ENCODE measurements at regions not wholly inside any gene's neighbourhood (a gene's known extent, or its start where the extent isn't known, plus 50 kb on each side); places are given as distances from the start of the nearest gene placed in this dataset.

DNA sequence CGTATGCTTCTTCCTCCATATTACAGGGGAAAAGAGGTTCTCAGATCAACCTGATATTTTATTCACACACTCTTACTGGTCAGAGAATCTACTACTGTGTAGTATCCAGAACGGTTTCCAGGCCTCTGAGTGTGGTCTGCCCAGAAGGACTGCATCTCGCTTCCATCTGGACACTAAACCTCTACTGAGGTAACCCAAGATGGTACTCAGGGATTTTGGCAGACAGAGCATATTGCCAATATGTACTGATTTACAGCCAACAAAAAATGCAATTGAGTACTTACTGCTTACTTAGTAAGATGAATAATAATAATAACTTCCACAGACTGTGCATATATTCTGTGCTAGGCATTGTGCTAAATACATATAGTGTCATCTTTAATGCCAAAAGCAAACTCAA is 55.8 kb downstream of the CYRIA start:
- TF ChIP-seq, protein P1, sequence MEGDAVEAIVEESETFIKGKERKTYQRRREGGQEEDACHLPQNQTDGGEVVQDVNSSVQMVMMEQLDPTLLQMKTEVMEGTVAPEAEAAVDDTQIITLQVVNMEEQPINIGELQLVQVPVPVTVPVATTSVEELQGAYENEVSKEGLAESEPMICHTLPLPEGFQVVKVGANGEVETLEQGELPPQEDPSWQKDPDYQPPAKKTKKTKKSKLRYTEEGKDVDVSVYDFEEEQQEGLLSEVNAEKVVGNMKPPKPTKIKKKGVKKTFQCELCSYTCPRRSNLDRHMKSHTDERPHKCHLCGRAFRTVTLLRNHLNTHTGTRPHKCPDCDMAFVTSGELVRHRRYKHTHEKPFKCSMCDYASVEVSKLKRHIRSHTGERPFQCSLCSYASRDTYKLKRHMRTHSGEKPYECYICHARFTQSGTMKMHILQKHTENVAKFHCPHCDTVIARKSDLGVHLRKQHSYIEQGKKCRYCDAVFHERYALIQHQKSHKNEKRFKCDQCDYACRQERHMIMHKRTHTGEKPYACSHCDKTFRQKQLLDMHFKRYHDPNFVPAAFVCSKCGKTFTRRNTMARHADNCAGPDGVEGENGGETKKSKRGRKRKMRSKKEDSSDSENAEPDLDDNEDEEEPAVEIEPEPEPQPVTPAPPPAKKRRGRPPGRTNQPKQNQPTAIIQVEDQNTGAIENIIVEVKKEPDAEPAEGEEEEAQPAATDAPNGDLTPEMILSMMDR (IDR thresholded peaks at IDR 0.05; ENCODE audit: insufficient read depth, low read length, poor library complexity, severe bottlenecking), result no peak
- no peak for TF ChIP-seq EZH2phosphoT487 (conservative IDR thresholded peaks at IDR 0.05; ENCODE audit: low read length)
